Pancreas (tissue), 10 donors: ENCODE measurements at regions not wholly inside any gene's neighbourhood (a gene's known extent, or its start where the extent isn't known, plus 50 kb on each side); places are given as distances from the start of the nearest gene placed in this dataset.

Experiments used
- ATAC-seq, 4 donors: fragments of 200-7000 bp; cut with Tn5 transposase; one replicate each; pipeline versions ENCODE4 v1.8.0 to v1.9.1; 2020; ENCODE audit warnings: mild to moderate bottlenecking in 4 of 4, moderate library complexity in 4 of 4
- DNase-seq, 6 donors: peaks; one replicate each; pipeline ENCODE4 v3.0.0-alpha.2; 2020
- FAIRE-seq: peaks from 2 replicates; lab custom pipeline; 2012; peaks lifted over from hg19 to GRCh38; lab: Jason Lieb, UNC
- H3K27ac ChIP-seq, 4 donors: fragments of 200-600 bp; sonication (generic); 1 replicate in 3 of 4; 2 replicates in 1 of 4; pipeline versions ENCODE4 v1.5.0 to v1.8.0; 2020
- H3K27me3 ChIP-seq, 4 donors: fragments of 200-600 bp; one replicate each; pipeline ENCODE4 v1.8.0; 2021
- H3K36me3 ChIP-seq, 3 donors: fragments of 200-600 bp; sonication (generic) in 1 of 3; one replicate each; pipeline versions ENCODE4 v1.5.0 to v1.8.0; 2020 to 2021
- H3K4me1 ChIP-seq, 3 donors: fragments of 200-600 bp; one replicate each; pipeline ENCODE4 v1.8.0; 2021
- H3K4me3 ChIP-seq, 4 donors: fragments of 200-600 bp; sonication (generic) in 2 of 4; one replicate each; pipeline versions ENCODE4 v1.5.0 to v1.8.0; 2020 to 2021
- H3K9me3 ChIP-seq, 4 donors: fragments of 200-600 bp; one replicate each; pipeline ENCODE4 v1.8.0; 2021
- CTCF ChIP-seq, 4 donors: fragments of 200-600 bp; sonication (generic) in 3 of 4; IDR thresholded peaks; one replicate each; pipeline versions ENCODE4 v1.5.0 to v1.8.0; 2021; ENCODE audit warnings: antibody characterized with exemption in 4 of 4
- WGBS, 2 donors: extraction: QIAGEN DNeasy Blood & Tissue Kit; methylation state at CpG; one replicate each; pipeline ENCODE4 v1.1.7; 2013; 5-methylcytosine and 5-hydroxymethylcytosine counted together
- intact Hi-C, 3 donors: fragments of 100-400 bp; cut with DNase I; formaldehyde crosslinking; loops; one replicate each; pipeline versions ENCODE4 v1.11.1 to v1.14.2; 2022
- donor health status: healthy with polysubstance abuse.
- donor health status: DM: no; HTN: no; CAD: no; lungs with moderate emphysema.
- donor health status: DM: no; HTN: no; CAD: no.
- donor health status: control.
- donor health status: control.
- donor health status: Bipolar disorder and iron deficiency.
- donor health status: DM: yes; HTN: yes; CAD: no.
- donor health status: DM: no; HTN: no; CAD: no.
- donor health status: DM: no; HTN: no; CAD: no.
- donor health status: DM: yes; HTN: yes; CAD: no.

DNA sequence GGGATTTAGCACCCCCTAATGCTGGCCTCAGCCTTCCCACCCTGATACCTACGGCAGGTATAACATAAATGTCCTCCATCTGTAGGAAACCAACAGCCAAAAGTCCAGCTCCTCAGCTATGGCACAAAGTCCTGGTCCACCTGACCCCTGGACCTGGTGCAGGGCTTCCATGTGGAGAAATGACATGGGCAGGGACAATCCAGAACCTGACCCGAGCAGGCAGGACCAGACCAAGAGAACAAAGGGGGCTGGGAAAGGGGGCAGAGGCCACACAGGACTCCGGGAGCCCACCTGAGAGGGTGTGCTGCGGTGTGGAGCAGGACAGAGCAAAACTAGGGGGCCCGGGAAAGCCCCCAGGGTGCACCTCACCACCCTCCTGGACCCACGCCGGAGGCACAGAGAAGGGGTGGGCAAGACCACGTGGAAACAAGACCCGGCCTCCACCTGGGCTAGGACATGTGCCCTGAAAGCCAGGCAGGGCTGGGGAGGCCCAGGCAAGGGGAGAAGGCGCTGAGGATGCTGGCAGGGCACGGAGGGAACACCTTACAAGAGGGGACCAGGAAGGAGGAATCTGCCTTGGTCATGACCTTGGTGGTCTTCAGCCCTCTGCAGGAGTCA is 368.9 kb downstream of the SHANK2 start:
- no peak overlapping the region for H3K4me3 ChIP-seq
- WGBS, 2 donors: 88 to 91% methylated on average over 10 to 11 of the region's 11 CpGs
- no peaks in the 10 kb centered on the region for H3K27me3 ChIP-seq
- FAIRE-seq: no peak
- no peaks in the 10 kb centered on the region for H3K4me1 ChIP-seq
- intact Hi-C loops: no loop called here
- no peak for TF ChIP-seq CTCF (IDR thresholded peaks at IDR 0.05)
- H3K36me3 ChIP-seq: no peaks in the 10 kb centered on the region
- peak in 1 of 6 donors; percentile 46 for DNase-seq
- no peaks in the 10 kb centered on the region for H3K9me3 ChIP-seq
- ATAC-seq: no peak
- H3K27ac ChIP-seq: no peak overlapping the region

DNA sequence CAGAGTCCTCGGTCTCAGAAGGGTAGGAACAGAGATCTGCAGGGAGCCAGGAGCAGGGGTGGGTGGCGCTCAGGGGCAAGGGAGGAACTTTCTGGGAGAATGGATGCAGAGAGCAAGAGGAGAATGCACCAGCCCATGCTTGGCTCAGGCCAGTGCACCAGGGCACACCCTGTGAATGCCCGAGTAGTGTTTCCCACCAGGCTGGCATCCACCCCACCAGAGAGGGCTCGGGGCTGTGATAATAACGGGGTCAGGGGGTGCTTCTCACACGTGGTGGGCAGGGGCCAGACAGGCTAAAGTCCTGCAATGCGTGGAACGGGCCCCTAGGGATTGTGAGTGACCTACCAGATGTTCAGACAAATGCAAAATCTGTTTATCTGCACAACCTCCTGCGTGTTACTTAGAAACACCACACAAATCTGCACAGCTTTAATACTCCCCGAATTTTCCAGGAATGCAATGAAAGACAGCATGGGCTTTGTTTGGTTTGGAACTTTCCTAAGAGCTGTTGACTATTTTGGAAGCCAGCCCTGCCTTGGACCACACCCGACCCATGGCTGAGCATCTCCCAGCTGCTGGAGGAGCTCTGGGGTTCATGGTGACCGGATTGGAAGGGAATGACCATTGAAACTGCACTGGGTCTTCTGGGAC is 368.3 kb downstream of the SHANK2 start:
- Histone ChIP-seq H3K27ac (no peak overlapping the region), H3K4me3 (no peak overlapping the region), H3K36me3 (no peaks in the 10 kb centered on the region), H3K4me1 (no peaks in the 10 kb centered on the region), H3K27me3 (no peaks in the 10 kb centered on the region), H3K9me3 (no peaks in the 10 kb centered on the region)
- no peak for FAIRE-seq
- ATAC-seq: no peak
- DNase-seq: peak in 1 of 6 donors; percentile 30
- TF ChIP-seq CTCF (IDR thresholded peaks at IDR 0.05): no peak
- intact Hi-C loops: no loop called here
- WGBS, 2 donors: 75 to 77% methylated on average over 12 of the region's 12 CpGs

DNA sequence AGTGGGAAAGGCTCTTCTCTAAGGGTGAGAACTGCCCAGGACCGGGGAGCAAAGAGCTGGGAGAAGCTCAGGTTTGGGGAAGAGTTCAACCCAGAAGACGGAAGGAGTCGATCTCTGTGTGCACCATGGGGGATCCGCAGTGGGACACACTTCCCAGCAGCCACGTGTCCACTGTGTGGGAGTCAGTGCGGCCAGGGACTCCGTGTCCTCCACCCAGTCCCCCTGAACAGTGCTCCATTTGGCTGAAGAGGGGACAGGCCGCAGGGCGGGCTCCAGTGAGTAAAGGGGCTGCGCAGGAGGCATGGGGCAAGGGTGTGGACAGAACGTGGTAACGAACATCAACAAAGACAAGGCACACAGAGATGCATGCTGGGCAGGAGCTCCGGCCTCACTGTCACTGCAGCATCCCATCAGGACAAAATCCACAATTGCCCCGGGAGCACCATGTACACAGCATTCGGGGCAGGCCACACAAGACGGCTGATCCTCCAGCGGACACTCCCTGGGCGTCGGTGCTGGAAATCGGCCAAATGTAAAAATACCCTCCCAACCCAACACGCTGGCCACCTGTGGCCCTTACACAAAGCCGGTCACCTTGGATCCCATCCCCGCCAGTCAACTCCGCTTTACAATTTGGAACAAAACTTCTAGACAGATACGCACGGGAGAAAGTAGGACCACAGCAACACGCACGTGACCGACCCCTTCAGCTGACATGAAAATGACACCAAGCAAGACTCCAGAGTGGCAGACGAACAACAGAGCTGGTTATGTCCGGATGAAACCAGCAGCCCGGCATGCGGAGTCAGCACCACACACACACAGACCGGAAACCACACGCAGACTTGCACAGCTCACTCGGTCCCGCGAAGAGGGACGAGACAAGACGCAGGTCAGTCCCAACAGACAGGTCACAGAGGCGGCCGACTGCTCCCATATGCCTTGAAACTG is 366.8 kb downstream of the SHANK2 start:
- intact Hi-C loops: no loop called here
- H3K27me3 ChIP-seq: no peaks in the 10 kb centered on the region
- H3K4me1 ChIP-seq: no peaks in the 10 kb centered on the region
- H3K36me3 ChIP-seq: no peaks in the 10 kb centered on the region
- 87 to 89% methylated on average over 42 of the region's 42 CpGs for WGBS, 2 donors
- H3K27ac ChIP-seq: no peak overlapping the region
- no peak for FAIRE-seq
- DNase-seq: peak in 1 of 6 donors; percentile 34
- ATAC-seq: no peak
- no peak overlapping the region for H3K4me3 ChIP-seq
- H3K9me3 ChIP-seq: no peaks in the 10 kb centered on the region
- no peak for TF ChIP-seq CTCF (IDR thresholded peaks at IDR 0.05)

GRCh38 chr11:70886256-70886655 is 366.1 kb downstream of the SHANK2 start:
- Histone ChIP-seq H3K27me3 (no peaks in the 10 kb centered on the region), H3K9me3 (no peaks in the 10 kb centered on the region), H3K4me3 (no peak overlapping the region), H3K4me1 (no peaks in the 10 kb centered on the region), H3K27ac (no peak overlapping the region), H3K36me3 (no peaks in the 10 kb centered on the region)
- DNase-seq (no peak), ATAC-seq (no peak), FAIRE-seq (no peak)
- 92 to 93% methylated on average over 4 of the region's 4 CpGs for WGBS, 2 donors
- intact Hi-C loops: no loop called here
- no peak for TF ChIP-seq CTCF (IDR thresholded peaks at IDR 0.05)
